ENCODE measurements at regions not wholly inside any gene's neighbourhood (a gene's known extent, or its start where the extent isn't known, plus 50 kb on each side); places are given as distances from the start of the nearest gene placed in this dataset.

DNA sequence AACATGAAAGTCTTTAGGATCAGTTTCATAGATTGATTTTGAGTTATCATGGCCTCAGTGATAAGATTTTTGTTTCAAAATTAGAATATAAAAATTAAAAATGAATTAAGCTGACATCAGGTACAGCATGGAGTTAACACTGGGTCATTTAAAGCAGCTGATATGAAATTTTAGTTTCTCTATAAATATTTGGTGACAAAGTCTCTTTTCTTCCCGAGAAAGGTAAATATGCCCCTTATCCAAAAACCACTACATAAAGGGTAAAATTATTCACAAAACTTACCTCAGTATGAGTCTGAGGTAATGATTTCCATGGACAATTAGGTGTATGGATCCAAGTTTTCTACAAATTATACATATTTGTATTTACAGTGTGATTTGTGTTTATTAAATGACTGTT lies 121.5 kb upstream of the PJA2 start:
- TF ChIP-seq, protein P1, sequence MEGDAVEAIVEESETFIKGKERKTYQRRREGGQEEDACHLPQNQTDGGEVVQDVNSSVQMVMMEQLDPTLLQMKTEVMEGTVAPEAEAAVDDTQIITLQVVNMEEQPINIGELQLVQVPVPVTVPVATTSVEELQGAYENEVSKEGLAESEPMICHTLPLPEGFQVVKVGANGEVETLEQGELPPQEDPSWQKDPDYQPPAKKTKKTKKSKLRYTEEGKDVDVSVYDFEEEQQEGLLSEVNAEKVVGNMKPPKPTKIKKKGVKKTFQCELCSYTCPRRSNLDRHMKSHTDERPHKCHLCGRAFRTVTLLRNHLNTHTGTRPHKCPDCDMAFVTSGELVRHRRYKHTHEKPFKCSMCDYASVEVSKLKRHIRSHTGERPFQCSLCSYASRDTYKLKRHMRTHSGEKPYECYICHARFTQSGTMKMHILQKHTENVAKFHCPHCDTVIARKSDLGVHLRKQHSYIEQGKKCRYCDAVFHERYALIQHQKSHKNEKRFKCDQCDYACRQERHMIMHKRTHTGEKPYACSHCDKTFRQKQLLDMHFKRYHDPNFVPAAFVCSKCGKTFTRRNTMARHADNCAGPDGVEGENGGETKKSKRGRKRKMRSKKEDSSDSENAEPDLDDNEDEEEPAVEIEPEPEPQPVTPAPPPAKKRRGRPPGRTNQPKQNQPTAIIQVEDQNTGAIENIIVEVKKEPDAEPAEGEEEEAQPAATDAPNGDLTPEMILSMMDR (IDR thresholded peaks at IDR 0.05; ENCODE audit: low read depth, low read length, poor library complexity, severe bottlenecking), result no peak
- TF ChIP-seq EZH2phosphoT487 (IDR thresholded peaks at IDR 0.05; ENCODE audit: borderline replicate concordance, low read length), result no peak

All from DOHH2 (cell line).